ENCODE measurements at regions not wholly inside any gene's neighbourhood (a gene's known extent, or its start where the extent isn't known, plus 50 kb on each side); places are given as distances from the start of the nearest gene placed in this dataset.
"Not testable (repeated sequence)": the region's sequence is repeated elsewhere in the genome, so short reads cannot be mapped to it uniquely, and the experiment has no call there.

GRCh38 chr4:115453416-115453815 lies 340.0 kb upstream of the NDST4 start:
- Histone ChIP-seq H3K36me3 (no peaks in the 10 kb centered on the region), H3K4me3 (no peak overlapping the region), H3K9me3 (replicated peaks) (no peaks in the 10 kb centered on the region), H3K27me3 (replicated peaks) (no peaks in the 10 kb centered on the region), H3K4me1 (replicated peaks) (no peaks in the 10 kb centered on the region), H3K27ac (no peak overlapping the region)
- DNase-seq (ENCODE audit: low read depth in 1 of 2, low spot score in 2 of 2): no peak

- H3K36me3 ChIP-seq; H3K4me3 ChIP-seq; H3K27ac ChIP-seq; H3K9me3 ChIP-seq (replicated peaks); H3K4me1 ChIP-seq (replicated peaks); DNase-seq (ENCODE audit: low read depth in 1 of 2, low spot score in 2 of 2); H3K27me3 ChIP-seq (replicated peaks): not testable (repeated sequence)
Observed at GRCh38 chr4:115452229-115452628, 338.8 kb upstream of the NDST4 start.

- no peaks in the 10 kb centered on the region for H3K27me3 ChIP-seq (replicated peaks)
- no peaks in the 10 kb centered on the region for H3K9me3 ChIP-seq (replicated peaks)
- H3K4me3 ChIP-seq: no peak overlapping the region
- no peaks in the 10 kb centered on the region for H3K36me3 ChIP-seq
- H3K4me1 ChIP-seq (replicated peaks): no peaks in the 10 kb centered on the region
- DNase-seq (ENCODE audit: low read depth in 1 of 2, low spot score in 2 of 2): no peak
- no peak overlapping the region for H3K27ac ChIP-seq
Observed at GRCh38 chr4:115437739-115438138, 324.3 kb upstream of the NDST4 start.

- Histone ChIP-seq H3K9me3 (replicated peaks) (no peaks in the 10 kb centered on the region), H3K4me1 (replicated peaks) (no peaks in the 10 kb centered on the region), H3K4me3 (no peak overlapping the region), H3K27me3 (replicated peaks) (no peaks in the 10 kb centered on the region), H3K27ac (no peak overlapping the region), H3K36me3 (no peaks in the 10 kb centered on the region)
- DNase-seq (ENCODE audit: low read depth in 1 of 2, low spot score in 2 of 2): no peak
Observed at GRCh38 chr4:115433491-115433890, 320.1 kb upstream of the NDST4 start.

- Histone ChIP-seq H3K27me3 (replicated peaks) (no peaks in the 10 kb centered on the region), H3K36me3 (no peaks in the 10 kb centered on the region), H3K4me3 (no peak overlapping the region), H3K4me1 (replicated peaks) (no peaks in the 10 kb centered on the region), H3K9me3 (replicated peaks) (no peaks in the 10 kb centered on the region), H3K27ac (no peak overlapping the region)
- no peak for DNase-seq (ENCODE audit: low read depth in 1 of 2, low spot score in 2 of 2)
Observed at GRCh38 chr4:115430024-115430423, 316.6 kb upstream of the NDST4 start.

- Histone ChIP-seq H3K4me3 (no peak overlapping the region), H3K4me1 (replicated peaks) (no peaks in the 10 kb centered on the region)
- DNase-seq (ENCODE audit: low read depth in 1 of 2, low spot score in 2 of 2): no peak
Observed at GRCh38 chr4:115428455-115428854, 315.0 kb upstream of the NDST4 start.

GRCh38 chr4:115424852-115425251 lies 311.4 kb upstream of the NDST4 start:
- no peak overlapping the region for H3K4me3 ChIP-seq
- DNase-seq (ENCODE audit: low read depth in 1 of 2, low spot score in 2 of 2): no peak
- no peaks in the 10 kb centered on the region for H3K9me3 ChIP-seq (replicated peaks)
- H3K27ac ChIP-seq: no peak overlapping the region
- H3K27me3 ChIP-seq (replicated peaks): no peaks in the 10 kb centered on the region
- no peaks in the 10 kb centered on the region for H3K36me3 ChIP-seq
- no peaks in the 10 kb centered on the region for H3K4me1 ChIP-seq (replicated peaks)

More at GRCh38 chr4:115428455-115428854, 315.0 kb upstream of the NDST4 start:
- H3K36me3 ChIP-seq: no peaks in the 10 kb centered on the region
- H3K27me3 ChIP-seq (replicated peaks): no peaks in the 10 kb centered on the region
- no peak overlapping the region for H3K27ac ChIP-seq
- no peaks in the 10 kb centered on the region for H3K9me3 ChIP-seq (replicated peaks)

- Histone ChIP-seq H3K9me3 (replicated peaks) (no peaks in the 10 kb centered on the region), H3K4me1 (replicated peaks) (no peaks in the 10 kb centered on the region), H3K36me3 (no peaks in the 10 kb centered on the region), H3K27me3 (replicated peaks) (no peaks in the 10 kb centered on the region), H3K27ac (no peak overlapping the region), H3K4me3 (no peak overlapping the region)
- DNase-seq (ENCODE audit: low read depth in 1 of 2, low spot score in 2 of 2): no peak
Observed at GRCh38 chr4:115418635-115419396, 305.4 kb upstream of the NDST4 start.

GRCh38 chr4:115396034-115396433 lies 282.6 kb upstream of the NDST4 start:
- no peak for DNase-seq (ENCODE audit: low read depth in 1 of 2, low spot score in 2 of 2)
- H3K27ac ChIP-seq: no peak overlapping the region
- no peaks in the 10 kb centered on the region for H3K36me3 ChIP-seq
- H3K27me3 ChIP-seq (replicated peaks): no peaks in the 10 kb centered on the region
- H3K4me3 ChIP-seq: no peak overlapping the region
- no peaks in the 10 kb centered on the region for H3K4me1 ChIP-seq (replicated peaks)
- no peaks in the 10 kb centered on the region for H3K9me3 ChIP-seq (replicated peaks)

- Histone ChIP-seq H3K4me1 (replicated peaks) (no peaks in the 10 kb centered on the region), H3K36me3 (no peaks in the 10 kb centered on the region), H3K27ac (no peak overlapping the region), H3K9me3 (replicated peaks) (no peaks in the 10 kb centered on the region), H3K27me3 (replicated peaks) (no peaks in the 10 kb centered on the region), H3K4me3 (no peak overlapping the region)
- no peak for DNase-seq (ENCODE audit: low read depth in 1 of 2, low spot score in 2 of 2)
Observed at GRCh38 chr4:115376866-115377265, 263.4 kb upstream of the NDST4 start.

GRCh38 chr4:115374621-115375020 lies 261.2 kb upstream of the NDST4 start:
- no peak overlapping the region for H3K4me3 ChIP-seq
- DNase-seq (ENCODE audit: low read depth in 1 of 2, low spot score in 2 of 2): no peak
- H3K4me1 ChIP-seq (replicated peaks): no peaks in the 10 kb centered on the region
- no peaks in the 10 kb centered on the region for H3K9me3 ChIP-seq (replicated peaks)
- no peaks in the 10 kb centered on the region for H3K27me3 ChIP-seq (replicated peaks)
- H3K27ac ChIP-seq: no peak overlapping the region
- H3K36me3 ChIP-seq: no peaks in the 10 kb centered on the region

- DNase-seq (ENCODE audit: low read depth in 1 of 2, low spot score in 2 of 2): no peak
- Histone ChIP-seq H3K36me3 (no peaks in the 10 kb centered on the region), H3K9me3 (replicated peaks) (no peaks in the 10 kb centered on the region), H3K4me1 (replicated peaks) (no peaks in the 10 kb centered on the region), H3K27me3 (replicated peaks) (no peaks in the 10 kb centered on the region), H3K4me3 (no peak overlapping the region), H3K27ac (no peak overlapping the region)
Observed at GRCh38 chr4:115370490-115370889, 257.1 kb upstream of the NDST4 start.

GRCh38 chr4:115370012-115370411 lies 256.6 kb upstream of the NDST4 start:
- no peak for DNase-seq (ENCODE audit: low read depth in 1 of 2, low spot score in 2 of 2)
- Histone ChIP-seq H3K36me3 (no peaks in the 10 kb centered on the region), H3K27me3 (replicated peaks) (no peaks in the 10 kb centered on the region), H3K4me1 (replicated peaks) (no peaks in the 10 kb centered on the region), H3K9me3 (replicated peaks) (no peaks in the 10 kb centered on the region), H3K27ac (no peak overlapping the region), H3K4me3 (no peak overlapping the region)

GRCh38 chr4:115366390-115366789 lies 253.0 kb upstream of the NDST4 start:
- no peak overlapping the region for H3K27ac ChIP-seq
- no peaks in the 10 kb centered on the region for H3K9me3 ChIP-seq (replicated peaks)
- H3K27me3 ChIP-seq (replicated peaks): no peaks in the 10 kb centered on the region
- no peak overlapping the region for H3K4me3 ChIP-seq
- H3K4me1 ChIP-seq (replicated peaks): no peaks in the 10 kb centered on the region
- H3K36me3 ChIP-seq: no peaks in the 10 kb centered on the region
- DNase-seq (ENCODE audit: low read depth in 1 of 2, low spot score in 2 of 2): no peak

GRCh38 chr4:115365185-115365584 lies 251.8 kb upstream of the NDST4 start:
- Histone ChIP-seq H3K27ac (no peak overlapping the region), H3K9me3 (replicated peaks) (no peaks in the 10 kb centered on the region)
- DNase-seq (ENCODE audit: low read depth in 1 of 2, low spot score in 2 of 2): no peak

More at GRCh38 chr4:115365185-115365584, 251.8 kb upstream of the NDST4 start:
- H3K36me3 ChIP-seq: no peaks in the 10 kb centered on the region
- no peaks in the 10 kb centered on the region for H3K4me1 ChIP-seq (replicated peaks)
- H3K27me3 ChIP-seq (replicated peaks): no peaks in the 10 kb centered on the region
- no peak overlapping the region for H3K4me3 ChIP-seq
